ENCODE measurements at regions not wholly inside any gene's neighbourhood (a gene's known extent, or its start where the extent isn't known, plus 50 kb on each side); places are given as distances from the start of the nearest gene placed in this dataset.

GRCh38 chr4:138698641-138699040 is 316.9 kb upstream of the NOCT start:
- TF ChIP-seq YY1 (IDR thresholded peaks at IDR 0.05; ENCODE audit: insufficient read depth, insufficient read length) (no peak), SUZ12 (IDR thresholded peaks at IDR 0.05; ENCODE audit: extremely low read depth, insufficient read depth, insufficient read length) (no peak)
